Panc1 (cell line): ENCODE measurements at regions not wholly inside any gene's neighbourhood (a gene's known extent, or its start where the extent isn't known, plus 50 kb on each side); places are given as distances from the start of the nearest gene placed in this dataset.
"Not testable (repeated sequence)": the region's sequence is repeated elsewhere in the genome, so short reads cannot be mapped to it uniquely, and the experiment has no call there.

Experiments used
- ATAC-seq: fragments of 200-7000 bp; cut with Tn5 transposase; 2 replicates; pipeline ENCODE4 v1.9.1; 2020; ENCODE audit warnings: mild to moderate bottlenecking, moderate library complexity
- BruUV-seq: library from RNA; stranded (reverse); fragments of 400-500 nt; replicated peaks from 2 replicates; lab custom pipeline; 2021; lab: Mats Ljungman, UMichigan
- CTCF ChIA-PET: fragments of 300-600 bp; sonication (Branson Sonifier 250); formaldehyde crosslinking; loops from one replicate; lab custom pipeline; 2022; ENCODE audit warnings: antibody characterized with exemption; lab: Charles Lee
- POLR2A ChIA-PET: fragments of 300-600 bp; sonication (Branson Sonifier 250); formaldehyde crosslinking; loops from one replicate; lab custom pipeline; 2022; ENCODE audit warnings: antibody characterized with exemption; lab: Charles Lee
- DNase-seq: peaks from one replicate; pipeline ENCODE4 v3.0.0-alpha.2; 2010; ENCODE audit warnings: low read depth, low spot score
- H3K27ac ChIP-seq: 2 replicates; pipeline ENCODE4 v1.5.1; 2011; ENCODE audit warnings: mild to moderate bottlenecking, low read length, inconsistent platforms
- H3K27me3 ChIP-seq: fragments of 200-500 bp; sonication (Bioruptor generic); 2 replicates; pipeline ENCODE4 v1.6.0; 2014; ENCODE audit warnings: low read length, inconsistent platforms; ENCODE audit not compliant: control insufficient read depth, insufficient read depth
- H3K36me3 ChIP-seq: fragments of 200-500 bp; sonication (Bioruptor generic); 2 replicates; pipeline ENCODE4 v1.5.1; 2014; ENCODE audit warnings: inconsistent platforms, mild to moderate bottlenecking, low read length, moderate library complexity; ENCODE audit not compliant: control insufficient read depth, insufficient read depth
- H3K4me1 ChIP-seq: 2 replicates; pipeline ENCODE4 v1.5.1; 2011; ENCODE audit warnings: inconsistent platforms, mild to moderate bottlenecking, low read length, moderate library complexity; ENCODE audit not compliant: control insufficient read depth, insufficient read depth
- H3K4me3 ChIP-seq, 2 experiments: 2 replicates each; pipeline ENCODE4 v1.5.1; 2011 to 2012; ENCODE audit warnings: low read depth in 2 of 2, low read length in 2 of 2, mild to moderate bottlenecking in 2 of 2, inconsistent platforms in 1 of 2, moderate library complexity in 1 of 2
- H3K9me3 ChIP-seq: fragments of 200-500 bp; sonication (Bioruptor generic); 2 replicates; pipeline ENCODE4 v1.5.1; 2014; ENCODE audit warnings: low read depth, mild to moderate bottlenecking, inconsistent platforms, low read length, moderate library complexity; ENCODE audit not compliant: control insufficient read depth, insufficient read depth
- CTCF ChIP-seq: fragments of 450-650 bp; IDR thresholded peaks from 2 replicates; pipeline ENCODE4 v1.5.1; 2017; ENCODE audit warnings: mild to moderate bottlenecking
- POLR2AphosphoS5 ChIP-seq: IDR thresholded peaks from 2 replicates; pipeline ENCODE4 v1.6.1; 2012; ENCODE audit warnings: mild to moderate bottlenecking, low read depth, low read length, moderate library complexity
- REST ChIP-seq, 2 experiments: IDR thresholded peaks; 2 replicates each; pipeline ENCODE4 v1.6.1; 2011 to 2012; ENCODE audit warnings: low read depth in 2 of 2, control low read depth in 1 of 2, low read length in 1 of 2, mild to moderate bottlenecking in 1 of 2, moderate library complexity in 1 of 2; ENCODE audit not compliant: insufficient read depth in 1 of 2
- SIN3A ChIP-seq: IDR thresholded peaks from 2 replicates; pipeline ENCODE4 v1.6.1; 2012; ENCODE audit warnings: low read depth, mild to moderate bottlenecking, low read length, moderate library complexity, borderline replicate concordance; ENCODE audit not compliant: insufficient read depth
- TCF7L2 ChIP-seq: IDR thresholded peaks from 2 replicates; pipeline ENCODE4 v1.6.1; 2011; ENCODE audit warnings: mild to moderate bottlenecking, low read depth, low read length, inconsistent platforms
- in situ Hi-C: cut with HindIII; loops from 2 replicates; pipeline ENCODE4 v1.10.0; 2016; ENCODE audit warnings: low sequenced_read_pairs, low pct_unique_long_range_greater_than_20kb
- intact Hi-C: fragments of 100-400 bp; cut with micrococcal nuclease; formaldehyde crosslinking; loops from one replicate; pipeline ENCODE4 v1.10.0; 2022; ENCODE audit not compliant: unreplicated experiment

GRCh38 chr3:5054098-5054497, 68.0 kb upstream of the ARL8B start:
- Histone ChIP-seq H3K27me3 (no peaks in the 10 kb centered on the region), H3K4me3 (no peak overlapping the region), H3K36me3 (no peaks in the 10 kb centered on the region), H3K27ac (no peak overlapping the region), H3K4me1 (peaks cover 4% of the 10 kb centered on the region; the same call in 1 of the 2 replicates), H3K9me3 (no peaks in the 10 kb centered on the region)
- BruUV-seq = no TSS peak
- ChIA-PET POLR2A (no interaction called here), CTCF (interaction anchor here (0.6 kb wide), 2 partner anchors 18 to 1286 kb away, joined by 3 to 5 read pairs; no protein-coding TSS in a partner anchor)
- ATAC-seq (no peak), DNase-seq (no peak)
- intact Hi-C loops = no loop called here
- in situ Hi-C loops = no loop called here
- no peak for TF ChIP-seq POLR2AphosphoS5
- no peak for TF ChIP-seq TCF7L2
- TF ChIP-seq CTCF = no peak
- TF ChIP-seq REST (IDR thresholded peaks at IDR 0.05; ENCODE audit: insufficient read depth in 1 of 2, low read depth in 2 of 2, low read length in 1 of 2) = no peak
- TF ChIP-seq SIN3A = no peak

- ATAC-seq, in situ Hi-C loops, H3K36me3 ChIP-seq, H3K4me3 ChIP-seq, BruUV-seq, H3K27me3 ChIP-seq, H3K9me3 ChIP-seq, DNase-seq, POLR2A ChIA-PET, H3K27ac ChIP-seq, H3K4me1 ChIP-seq, intact Hi-C loops: not testable (repeated sequence)
- CTCF ChIA-PET = interaction anchor here (0.6 kb wide), 1 partner anchor 381 kb away, joined by 3 read pairs; no protein-coding TSS in a partner anchor
Measured at GRCh38 chr3:5054579-5054978, 67.5 kb upstream of the ARL8B start.

- no TSS peak for BruUV-seq
- no peaks in the 10 kb centered on the region for H3K27me3 ChIP-seq
- in situ Hi-C loops = no loop called here
- no peak overlapping the region for H3K4me3 ChIP-seq
- no peak for TF ChIP-seq POLR2AphosphoS5
- no peak for TF ChIP-seq TCF7L2
- no peak for TF ChIP-seq REST (IDR thresholded peaks at IDR 0.05; ENCODE audit: insufficient read depth in 1 of 2, low read depth in 2 of 2, low read length in 1 of 2)
- TF ChIP-seq CTCF = no peak
- no peak for TF ChIP-seq SIN3A
- H3K36me3 ChIP-seq = no peaks in the 10 kb centered on the region
- no peak for DNase-seq
- H3K9me3 ChIP-seq = no peaks in the 10 kb centered on the region
- ChIA-PET POLR2A (no interaction called here), CTCF (interaction anchor here (0.6 to 0.9 kb wide), 3 partner anchors 119 to 382 kb away, joined by 3 read pairs; no protein-coding TSS in a partner anchor)
- no peak for ATAC-seq
- H3K4me1 ChIP-seq = peaks cover 4% of the 10 kb centered on the region; the same call in 1 of the 2 replicates
- no peak overlapping the region for H3K27ac ChIP-seq
- intact Hi-C loops = no loop called here
Measured at GRCh38 chr3:5055357-5056110, 66.6 kb upstream of the ARL8B start.
